ENCODE measurements at regions not wholly inside any gene's neighbourhood (a gene's known extent, or its start where the extent isn't known, plus 50 kb on each side); places are given as distances from the start of the nearest gene placed in this dataset.
"Not testable (repeated sequence)": the region's sequence is repeated elsewhere in the genome, so short reads cannot be mapped to it uniquely, and the experiment has no call there.

DNA sequence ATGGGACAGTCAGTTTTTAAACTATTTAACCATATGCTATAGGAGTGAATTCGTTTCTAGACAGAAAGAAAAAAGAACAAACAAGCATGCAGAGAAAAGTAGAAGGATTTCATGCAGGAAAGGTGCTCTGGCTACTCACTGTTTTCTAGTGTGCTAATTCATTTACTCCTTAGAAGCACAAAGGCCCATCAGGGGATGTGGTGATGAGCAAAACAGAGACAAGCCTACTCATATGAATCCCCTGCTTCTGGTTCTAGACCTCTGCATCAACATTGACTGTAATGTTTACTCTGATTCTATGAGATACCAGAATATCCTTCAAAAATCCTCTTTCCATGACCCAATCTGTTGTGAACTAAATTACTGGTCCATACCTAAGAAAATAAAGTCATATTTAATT is 801.9 kb downstream of the PLOD2 start:
- DNase-seq, result no peak

DNA sequence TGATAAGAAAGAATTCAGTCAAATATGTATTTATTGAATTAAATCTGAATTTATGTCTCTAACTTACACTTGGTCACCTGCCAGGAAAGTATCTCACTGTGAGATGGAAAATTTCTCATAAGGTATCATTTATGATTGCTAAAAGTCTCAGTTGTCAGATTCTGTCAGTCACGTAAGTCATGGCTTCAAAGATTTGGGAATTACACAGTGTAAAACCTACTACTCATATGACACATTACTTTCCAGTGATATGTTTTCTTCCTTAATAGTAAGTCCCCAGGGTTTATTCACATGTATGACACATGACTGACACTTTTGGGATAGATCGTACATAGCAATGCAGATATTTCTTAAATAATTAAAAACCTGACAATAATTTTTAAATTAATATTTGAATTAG is 792.2 kb downstream of the PLOD2 start:
- no peak for DNase-seq

DNA sequence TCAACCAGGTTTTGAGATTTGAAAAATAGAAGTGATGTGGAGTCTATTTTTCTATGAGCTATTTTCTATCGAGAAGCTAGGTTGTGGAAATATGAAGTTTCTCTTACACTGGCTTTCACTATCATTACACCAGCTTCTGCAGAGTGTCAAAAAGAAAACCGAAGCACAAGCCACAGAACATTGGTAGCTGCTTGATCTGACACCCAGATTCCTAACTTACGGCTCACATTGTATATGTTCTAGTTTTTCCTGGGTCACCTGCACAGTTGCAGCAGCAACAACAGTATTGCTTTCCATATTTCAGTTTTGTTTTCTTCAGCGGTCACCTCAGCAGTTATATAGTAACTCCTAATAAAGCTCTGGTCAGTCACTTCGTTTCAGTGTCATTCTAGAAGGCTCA is 790.1 kb downstream of the PLOD2 start:
- no peak for DNase-seq

DNA sequence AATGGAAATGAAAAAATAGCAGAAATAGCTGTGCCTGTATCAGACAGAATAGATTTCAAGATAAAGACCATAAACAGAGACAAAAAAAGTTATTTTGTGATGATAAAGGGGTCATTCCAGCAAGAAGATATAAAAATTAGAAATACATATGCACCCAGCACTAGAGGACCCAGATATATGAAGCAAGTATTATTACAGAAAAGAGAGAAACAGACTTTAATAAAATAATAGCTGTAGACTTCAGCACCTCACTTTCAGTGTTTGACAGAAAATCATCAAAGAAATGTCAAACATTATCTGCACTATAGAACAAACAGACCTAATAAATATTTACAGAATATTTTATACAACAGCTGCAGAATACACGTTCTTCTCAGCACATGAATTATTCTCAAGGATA is 783.7 kb downstream of the PLOD2 start:
- DNase-seq, result no peak

DNA sequence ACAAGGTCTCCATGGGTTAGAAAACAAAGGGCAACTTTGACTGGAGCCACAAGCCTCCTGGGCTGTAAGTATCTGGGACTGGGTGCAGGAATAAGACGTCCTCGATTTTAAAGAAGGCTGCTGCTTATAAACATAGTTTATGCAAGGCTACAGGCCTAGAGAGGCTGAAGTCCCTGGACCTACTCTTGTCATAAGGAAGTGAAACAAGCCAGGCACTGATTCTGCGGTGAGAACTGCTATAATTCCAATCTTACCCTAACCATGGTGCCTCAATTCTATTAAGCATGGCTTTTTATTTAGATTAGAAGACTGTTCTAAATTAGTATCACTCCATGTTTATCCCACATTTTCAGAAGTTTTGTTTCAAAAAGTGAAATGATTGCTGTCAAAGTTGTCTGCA is 777.6 kb downstream of the PLOD2 start:
- no peak for DNase-seq

DNA sequence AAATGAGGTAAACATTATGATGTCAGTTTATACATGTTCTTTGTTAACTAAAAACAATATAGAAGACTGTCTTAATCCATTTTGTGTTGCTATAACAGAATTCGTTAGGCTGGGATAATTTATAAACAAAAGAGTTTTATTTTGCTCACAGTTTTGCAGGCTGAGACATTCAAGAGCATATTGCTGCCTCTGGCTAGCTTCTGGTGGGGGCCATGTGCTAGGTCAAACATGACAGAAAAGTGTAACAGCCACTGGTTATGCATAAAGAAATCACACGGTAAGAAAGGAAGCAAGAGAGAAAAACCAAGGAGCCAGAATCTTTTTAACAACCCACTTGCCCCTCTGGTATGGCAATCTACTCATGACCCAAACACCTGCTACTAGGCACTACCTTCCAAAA is 776.7 kb downstream of the PLOD2 start:
- DNase-seq, result no peak

DNA sequence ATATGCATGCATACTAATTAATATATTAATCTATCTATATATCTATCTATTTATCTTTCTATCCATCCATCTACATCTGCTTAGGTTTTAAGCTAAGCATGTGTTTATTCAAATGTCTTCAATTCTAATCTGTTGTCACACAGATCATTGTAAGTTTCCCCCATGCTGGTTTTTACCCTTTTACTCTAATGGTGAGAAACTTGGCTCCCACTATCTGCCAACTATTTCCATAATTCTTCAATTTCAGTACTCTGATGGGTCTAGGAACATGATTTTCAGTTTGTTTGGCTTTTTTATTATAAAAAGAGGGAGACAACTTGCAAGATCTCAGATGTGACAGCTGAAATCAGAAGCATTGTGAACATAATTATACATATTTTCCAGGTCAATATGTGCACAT is 773.8 kb downstream of the PLOD2 start:
- no peak for DNase-seq

DNA sequence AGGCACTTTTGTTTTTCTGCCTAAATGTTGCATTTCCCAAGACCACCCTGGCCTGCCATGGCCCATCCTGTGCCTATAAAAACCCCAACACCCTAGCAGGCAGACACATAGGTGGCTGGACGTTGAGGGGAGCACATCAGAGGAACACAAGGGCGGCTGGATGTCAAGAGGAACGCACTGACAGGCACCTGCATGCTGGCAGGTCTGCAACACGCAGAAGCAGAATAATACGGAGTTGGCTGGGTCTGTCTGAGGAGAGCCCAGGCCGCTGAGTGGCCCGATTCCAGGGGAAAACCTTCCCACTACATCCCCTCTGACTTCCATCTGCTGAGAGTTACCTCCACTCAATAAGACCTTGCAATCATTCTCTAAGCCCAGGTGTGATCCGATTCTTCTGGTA is 765.6 kb downstream of the PLOD2 start:
- no peak for DNase-seq

DNA sequence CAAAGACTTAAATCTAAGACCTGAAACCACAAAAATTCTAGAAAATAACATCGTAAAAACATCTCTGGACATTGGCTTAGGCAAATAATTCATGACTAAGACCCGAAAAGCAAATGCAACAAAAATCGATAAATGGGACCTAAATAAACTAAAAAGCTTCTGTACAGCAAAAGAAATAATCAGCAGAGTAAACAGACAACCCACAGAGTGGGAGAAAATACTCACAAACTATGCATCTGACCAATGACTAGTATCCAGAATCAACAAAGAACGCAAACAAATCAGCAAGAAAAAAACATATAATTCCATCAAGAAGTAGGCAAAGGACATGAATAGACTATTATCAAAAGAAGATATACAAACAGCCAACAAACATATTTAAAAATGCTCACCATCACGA is 749.4 kb downstream of the PLOD2 start:
- no peak for DNase-seq

DNA sequence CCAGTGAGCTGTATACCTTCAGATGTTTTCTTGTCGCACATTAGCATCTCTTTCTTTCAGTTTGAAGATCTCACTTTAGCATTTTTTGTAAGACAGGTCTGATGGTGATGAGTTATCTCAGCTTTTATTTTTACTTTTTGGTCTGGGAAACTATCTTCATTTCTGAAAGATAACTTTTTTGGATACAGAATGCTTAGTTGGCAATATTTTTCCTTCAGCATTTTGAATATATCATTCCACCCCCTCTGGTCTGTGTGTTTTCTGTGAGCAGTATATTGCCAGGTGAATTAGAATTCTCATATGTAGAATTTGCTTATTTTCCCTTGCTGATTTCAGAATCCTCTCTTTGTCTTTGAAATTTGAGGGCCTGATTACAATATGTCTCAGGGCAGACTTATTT is 743.3 kb downstream of the PLOD2 start:
- DNase-seq, result no peak

DNA sequence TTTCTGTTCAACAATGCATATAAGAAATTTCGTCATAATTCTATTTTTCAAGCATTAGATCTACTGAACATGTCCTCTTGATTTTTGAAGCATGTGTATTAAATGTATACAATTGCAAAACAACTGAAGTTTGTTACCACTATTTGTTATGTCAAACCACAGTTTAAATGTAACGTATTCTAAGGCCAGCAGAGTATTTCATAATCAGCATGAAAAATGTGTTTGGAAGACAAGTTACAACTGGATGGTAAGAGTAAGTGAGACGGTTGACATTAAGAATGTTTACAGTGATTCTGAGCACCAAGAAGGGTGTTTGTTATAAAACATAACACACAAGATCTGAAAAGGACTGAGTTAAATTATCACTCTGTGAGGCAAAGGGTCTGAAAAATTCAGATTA is 738.4 kb downstream of the PLOD2 start:
- DNase-seq, result no peak

DNA sequence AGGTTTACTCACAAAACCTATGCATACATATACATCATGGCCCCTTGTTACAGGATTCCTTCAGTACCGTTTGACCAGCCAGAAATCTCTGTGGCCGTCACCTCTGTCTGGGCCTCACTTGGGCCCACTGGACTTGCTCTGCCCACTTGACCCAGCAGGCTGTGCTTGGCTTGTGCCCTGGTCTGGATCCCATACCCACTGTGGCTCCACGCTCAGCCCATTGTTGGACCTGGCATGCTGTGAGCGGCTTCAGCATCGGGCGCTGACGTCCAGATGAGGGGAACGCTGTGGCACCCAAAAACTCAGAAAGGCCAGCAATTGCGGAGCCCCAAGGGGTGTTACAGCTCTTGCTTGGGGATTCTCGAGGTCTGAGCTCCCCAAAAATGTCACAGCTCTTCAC is 733.6 kb downstream of the PLOD2 start:
- no peak for DNase-seq

DNA sequence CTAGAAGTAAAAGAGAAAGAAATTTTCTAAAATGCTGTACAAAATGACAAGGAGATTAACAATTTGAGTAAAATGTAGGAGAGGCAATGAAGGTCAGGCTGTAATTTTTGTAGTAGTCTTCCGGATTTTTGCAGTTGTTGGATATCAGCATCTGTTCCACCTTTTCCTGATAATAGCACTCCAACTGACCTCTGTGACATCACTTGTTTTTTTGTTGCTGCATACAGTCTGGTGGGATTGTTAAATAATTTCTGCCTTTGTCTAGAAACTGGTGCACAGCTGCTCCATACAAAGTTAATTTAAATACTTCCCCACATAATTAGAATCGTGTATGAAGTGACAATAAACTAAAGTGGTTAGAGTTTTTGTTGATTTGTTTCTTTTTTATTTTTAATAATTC is 731.4 kb downstream of the PLOD2 start:
- no peak for DNase-seq

DNA sequence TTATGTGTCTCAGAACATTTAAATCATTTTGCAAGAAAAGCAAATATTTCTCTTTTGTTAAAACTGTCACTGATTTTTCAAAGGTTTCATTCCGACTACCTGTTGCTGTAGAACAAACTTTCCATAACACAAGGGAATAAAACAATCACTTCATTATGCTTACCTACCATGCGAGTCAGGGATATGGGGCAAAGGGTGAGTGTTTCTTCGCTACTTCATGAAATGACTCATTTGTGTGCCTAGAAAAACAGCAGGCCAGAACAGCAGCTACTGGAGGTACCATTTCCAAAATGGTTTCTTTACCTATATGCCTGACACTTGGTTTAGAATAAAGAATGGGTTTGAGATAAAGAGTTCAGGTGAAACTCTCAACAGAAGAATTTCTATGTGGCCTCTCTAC is 712.5 kb downstream of the PLOD2 start:
- no peak for DNase-seq

DNA sequence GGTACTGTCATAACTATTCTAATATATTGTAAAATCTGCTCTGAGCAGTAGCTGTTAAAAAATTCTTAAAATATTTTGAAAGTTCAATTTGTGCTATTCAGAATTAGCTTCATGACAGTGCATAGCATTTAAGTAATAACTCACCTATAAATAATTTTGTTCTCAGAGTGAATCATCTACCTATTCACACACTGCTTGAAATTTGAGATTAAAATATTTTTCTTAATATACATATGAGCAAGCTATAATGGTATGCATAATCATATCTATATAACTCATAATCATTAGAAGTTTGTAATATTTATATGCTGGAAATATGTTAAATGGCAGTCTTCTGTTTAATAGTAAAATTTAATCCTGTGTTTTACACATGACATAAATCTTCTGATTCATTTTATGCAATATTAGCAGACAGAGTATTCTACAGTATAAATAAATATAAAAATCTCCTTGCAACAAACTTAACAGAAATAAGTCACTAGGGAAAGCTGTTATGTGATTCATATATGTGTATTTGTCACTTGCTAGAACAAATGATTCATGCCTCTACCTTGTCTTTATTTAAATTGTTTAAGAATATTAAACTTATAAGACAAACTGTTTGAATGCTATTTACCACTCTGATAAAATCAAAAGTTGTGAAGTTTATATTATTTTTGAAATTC is 710.8 kb downstream of the PLOD2 start:
- no peak for DNase-seq

DNA sequence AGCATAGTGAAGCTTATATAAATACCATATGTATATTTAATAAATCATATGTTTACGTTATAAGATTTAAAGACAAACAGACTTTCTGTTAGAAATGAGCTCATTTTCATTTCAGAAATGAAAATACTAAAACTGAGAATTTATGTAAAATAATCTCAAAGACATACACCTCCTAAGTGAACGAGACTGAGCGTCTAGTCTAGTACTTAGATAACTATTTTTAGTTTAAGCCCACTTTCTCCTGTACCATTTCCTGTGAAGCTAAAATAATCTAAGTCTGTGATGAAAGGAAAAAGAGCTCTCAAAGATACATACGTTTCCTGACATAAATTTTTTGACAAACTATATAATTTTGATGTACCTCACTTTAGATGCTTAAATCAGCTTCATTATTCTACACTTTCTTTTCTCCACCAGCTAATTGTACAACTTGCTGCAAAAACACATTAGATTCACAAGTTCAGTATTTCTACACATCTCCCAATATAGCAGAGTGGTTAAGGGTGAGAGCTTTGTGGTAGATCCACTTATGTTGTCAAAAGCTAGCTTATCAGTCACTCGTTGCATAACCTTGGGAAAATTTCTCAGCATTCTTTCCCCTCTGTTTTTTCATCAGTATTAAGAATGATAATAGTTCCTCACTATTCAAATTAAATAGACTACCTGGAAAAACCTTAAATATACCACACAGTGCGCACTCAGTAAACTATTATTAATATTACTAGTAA is 703.0 kb downstream of the PLOD2 start:
- no peak for DNase-seq

DNA sequence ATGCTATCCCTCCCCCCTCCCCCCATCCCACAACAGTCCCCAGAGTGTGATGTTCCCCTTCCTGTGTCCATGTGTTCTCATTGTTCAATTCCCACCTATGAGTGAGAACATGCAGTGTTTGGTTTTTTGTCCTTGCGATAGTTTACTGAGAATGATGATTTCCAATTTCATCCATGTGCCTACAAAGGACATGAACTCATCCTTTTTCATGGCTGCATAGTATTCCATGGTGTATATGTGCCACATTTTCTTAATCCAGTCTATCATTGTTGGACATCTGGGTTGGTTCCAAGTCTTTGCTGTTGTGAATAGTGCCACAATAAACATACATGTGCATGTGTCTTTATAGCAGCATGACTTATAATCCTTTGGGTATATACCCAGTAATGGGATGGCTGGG is 701.3 kb downstream of the PLOD2 start:
- DNase-seq, result not testable (repeated sequence)

DNA sequence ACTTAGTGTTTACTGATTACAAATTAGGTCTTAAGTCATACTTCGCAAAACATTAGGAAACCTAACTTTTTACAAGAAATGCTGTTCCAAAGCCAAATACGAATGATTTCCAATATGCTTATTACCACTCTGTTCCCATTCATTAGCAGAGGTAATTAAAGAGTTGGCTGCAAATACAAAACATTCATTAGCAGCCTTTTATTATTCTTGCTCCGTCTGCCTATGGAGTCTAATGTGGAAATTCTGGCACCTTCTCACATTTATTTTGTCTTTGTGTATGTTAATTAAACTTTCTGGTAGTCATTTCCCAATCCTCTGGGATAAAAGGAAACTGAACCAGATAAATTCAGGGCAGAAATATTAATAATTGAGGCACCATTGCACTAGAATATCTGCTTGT is 689.0 kb downstream of the PLOD2 start:
- no peak for DNase-seq

DNA sequence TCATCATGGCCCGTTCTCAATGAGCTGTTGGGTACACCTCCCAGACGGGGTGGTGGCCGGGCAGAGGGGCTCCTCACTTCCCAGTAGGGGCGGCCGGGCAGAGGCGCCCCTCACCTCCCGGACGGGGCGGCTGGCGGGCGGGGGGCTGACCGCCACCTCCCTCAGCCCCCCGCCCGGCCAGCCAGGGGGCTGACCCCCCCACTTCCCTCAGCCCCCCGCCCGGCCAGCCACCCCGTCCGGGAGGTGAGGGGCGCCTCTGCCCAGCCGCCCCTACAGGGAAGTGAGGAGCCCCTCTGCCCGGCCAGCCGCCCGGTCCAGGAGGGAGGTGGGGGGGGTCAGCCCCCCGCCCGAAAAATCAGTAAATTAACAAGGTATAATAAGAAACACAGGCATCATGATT is 678.2 kb downstream of the PLOD2 start:
- DNase-seq, result not testable (repeated sequence)

DNA sequence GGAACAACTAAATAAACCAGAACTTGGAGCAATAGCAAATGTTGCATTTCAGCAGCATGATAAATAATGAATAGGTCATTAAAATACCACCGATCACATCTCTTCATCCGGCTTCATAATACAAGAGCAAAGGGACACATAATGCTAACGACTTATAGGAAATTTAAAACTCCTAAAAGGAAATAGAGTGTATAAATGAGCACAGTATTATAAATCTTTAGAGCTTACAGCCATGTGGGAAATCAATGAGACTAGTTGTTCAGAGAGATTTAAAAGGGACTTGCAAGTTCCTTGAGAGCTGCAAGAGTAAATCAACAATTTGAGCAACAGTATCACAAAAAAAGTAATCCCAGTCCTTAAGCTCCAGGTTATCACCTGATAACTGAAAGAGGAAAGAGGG is 677.0 kb downstream of the PLOD2 start:
- no peak for DNase-seq

DNA sequence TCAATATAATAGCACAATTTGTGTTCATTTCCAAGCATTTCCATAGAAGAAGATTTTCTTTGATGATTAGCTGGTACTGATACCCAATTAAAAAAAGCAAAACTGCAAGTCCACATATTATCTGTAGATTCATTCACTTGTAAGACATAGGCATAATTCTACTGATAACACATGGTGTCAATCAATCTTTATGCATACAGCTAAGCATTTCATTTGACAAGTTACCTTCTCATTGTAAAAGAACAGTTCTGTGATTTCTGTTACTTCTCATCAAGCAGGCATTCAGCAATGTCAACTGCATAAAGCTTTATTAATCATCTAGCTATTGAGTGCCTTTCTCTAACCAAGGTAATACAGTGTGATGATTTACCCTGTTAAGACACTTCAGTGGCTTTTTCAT is 672.0 kb downstream of the PLOD2 start:
- DNase-seq, result no peak

DNA sequence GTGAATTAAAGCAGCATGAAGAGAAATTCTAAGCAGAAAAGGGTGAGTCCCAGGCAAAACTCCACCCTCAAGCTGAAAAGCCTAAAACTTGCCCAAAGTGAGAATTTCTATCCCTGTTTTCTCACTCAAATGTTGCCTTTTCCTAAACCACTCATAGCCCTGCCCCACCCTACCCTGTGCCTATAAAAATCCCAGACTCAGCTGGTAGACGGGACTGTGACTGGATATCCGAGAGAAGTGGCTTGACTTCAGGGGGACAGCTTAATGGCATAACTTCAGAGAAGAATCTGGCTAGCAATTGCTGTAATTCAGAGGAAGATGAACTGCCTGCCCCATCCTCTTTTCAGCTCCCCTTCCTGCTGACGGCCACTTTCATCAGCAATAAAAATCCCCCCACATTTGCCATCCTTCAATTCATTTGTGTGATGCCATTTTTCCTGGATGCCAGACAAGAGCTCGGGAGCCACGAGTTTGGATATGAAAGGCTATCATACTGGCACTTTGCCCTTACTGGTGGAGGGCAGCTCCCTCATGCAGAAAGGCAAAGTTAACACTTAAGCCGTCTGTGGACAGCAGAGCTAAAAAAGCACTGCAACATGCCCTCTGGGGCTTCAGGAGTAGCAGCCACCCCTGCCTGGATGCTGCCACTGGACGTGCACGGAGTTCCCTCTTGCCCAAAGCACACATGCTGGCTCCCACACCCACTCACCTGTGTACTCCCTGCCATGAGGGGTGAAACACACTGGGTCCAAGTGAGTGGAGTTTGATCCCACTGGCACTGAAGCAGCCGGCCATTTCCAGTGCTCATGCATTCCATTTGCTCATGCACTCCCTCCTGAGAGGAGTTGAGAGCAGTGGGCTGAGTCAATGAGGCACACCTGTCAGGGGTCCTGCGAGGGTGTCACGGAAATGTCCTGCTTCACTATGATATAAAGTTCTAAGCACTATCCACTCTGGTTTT is 670.6 kb downstream of the PLOD2 start:
- no peak for DNase-seq

DNA sequence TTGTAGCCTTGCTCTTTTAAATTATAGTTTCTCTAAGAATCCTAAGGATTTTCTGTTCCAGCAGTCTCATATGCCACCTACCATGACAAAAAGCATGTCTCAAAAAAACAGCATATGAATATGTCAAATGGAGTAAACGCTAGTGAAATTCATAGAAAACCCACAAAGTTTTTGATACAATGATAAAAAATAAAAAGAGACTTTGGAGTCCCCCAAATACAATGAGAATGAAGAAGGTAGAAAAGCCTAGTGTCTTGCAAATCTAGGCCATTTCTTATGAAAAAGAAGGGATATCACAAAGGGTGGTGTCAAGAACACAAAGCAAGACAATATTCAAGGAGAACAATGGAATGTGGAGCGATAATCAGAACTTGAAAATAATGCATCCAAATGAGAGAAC is 668.5 kb downstream of the PLOD2 start:
- no peak for DNase-seq

DNA sequence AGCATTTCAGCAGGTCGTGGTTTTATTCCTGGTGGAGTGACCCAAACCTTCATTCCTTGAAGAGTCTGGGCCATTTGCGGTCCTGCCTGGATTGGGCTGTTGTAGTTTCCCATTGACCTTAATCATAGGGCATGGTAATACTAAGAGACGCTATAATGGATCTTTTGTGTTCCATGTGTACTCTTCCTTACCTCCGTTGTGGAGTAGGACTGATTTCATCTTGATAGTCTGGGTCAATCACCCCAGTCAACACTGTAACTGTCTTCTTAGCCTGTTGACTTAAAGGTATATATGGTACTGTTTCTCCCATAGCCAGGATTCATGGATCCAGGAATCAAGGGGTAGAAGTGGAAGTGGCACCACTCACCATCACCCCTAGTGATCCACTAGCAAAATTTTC is 643.6 kb downstream of the PLOD2 start:
- DNase-seq, result not testable (repeated sequence)
